NCI-H1417 treated with DMSO at 0.1 percent for 48 hours (cell line): ENCODE measurements at regions not wholly inside any gene's neighbourhood (a gene's known extent, or its start where the extent isn't known, plus 50 kb on each side); places are given as distances from the start of the nearest gene placed in this dataset.
A peak's percentile ranks its signal among the peaks of the same experiment; 100 is the strongest.
"Not testable (repeated sequence)": the region's sequence is repeated elsewhere in the genome, so short reads cannot be mapped to it uniquely, and the experiment has no call there.

Experiments used
- DNase-seq: peaks from one replicate; lab custom pipeline; 2025; lab: John Stamatoyannopoulos, UW

DNA sequence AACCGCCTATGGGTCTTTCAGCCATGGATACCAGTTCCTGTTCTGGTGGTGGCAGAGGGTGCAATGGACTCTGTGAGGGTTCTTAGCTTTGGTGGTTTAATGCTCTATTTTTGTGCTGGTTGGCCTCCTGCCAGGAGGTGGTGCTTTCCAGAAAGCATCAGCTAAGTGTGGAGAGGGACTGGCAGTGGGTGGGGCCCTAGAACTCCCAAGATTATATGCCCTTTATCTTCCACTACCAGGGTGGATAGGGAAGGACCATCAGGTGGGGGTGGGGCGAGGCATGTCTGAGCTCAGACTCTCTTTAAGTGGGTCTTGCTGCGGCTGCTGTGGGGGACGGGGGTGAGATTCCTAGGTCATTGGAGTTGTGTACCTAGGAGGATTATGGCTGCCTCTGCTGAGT is 298.3 kb upstream of the MAP3K7 start:
- DNase-seq, result not testable (repeated sequence)

DNA sequence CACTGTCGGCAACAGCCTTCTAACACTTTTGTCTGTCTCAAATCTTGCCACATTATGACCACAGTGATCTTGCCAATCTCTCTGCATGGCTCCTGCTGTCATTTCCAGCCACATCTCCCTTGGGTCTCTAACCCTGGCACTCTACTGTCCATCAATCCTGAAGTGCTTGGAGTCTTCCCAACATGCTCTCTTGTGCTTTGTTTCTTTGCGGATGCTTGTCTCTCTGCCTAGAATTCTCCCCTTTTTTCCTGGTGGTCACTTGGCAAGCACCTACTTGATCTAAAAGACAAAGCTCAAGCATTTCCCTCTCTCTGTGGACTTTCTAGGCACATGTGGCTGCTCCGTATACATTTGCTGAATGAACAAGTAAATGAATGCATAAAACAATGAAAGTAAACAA is 290.7 kb upstream of the MAP3K7 start:
- no peak for DNase-seq

DNA sequence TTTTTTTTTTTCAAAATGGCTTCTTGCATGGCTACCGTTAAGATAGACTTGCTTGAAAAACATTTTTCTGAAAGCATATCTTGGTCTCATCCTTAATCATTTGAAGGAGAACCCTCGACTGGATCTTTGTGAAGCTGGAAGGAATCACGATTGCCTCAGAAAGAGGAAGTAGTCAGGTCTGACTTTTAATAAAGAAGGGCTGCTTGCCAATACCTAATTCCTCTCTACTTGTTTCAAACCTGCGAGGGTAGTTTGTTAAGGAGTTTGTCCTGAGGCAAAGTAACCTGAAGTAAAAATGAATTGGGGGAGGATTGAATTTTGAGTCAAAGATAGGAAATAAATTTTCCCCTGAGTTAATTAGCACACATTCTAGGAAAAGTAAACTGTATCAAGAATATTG is 288.1 kb upstream of the MAP3K7 start:
- DNase-seq, result no peak

DNA sequence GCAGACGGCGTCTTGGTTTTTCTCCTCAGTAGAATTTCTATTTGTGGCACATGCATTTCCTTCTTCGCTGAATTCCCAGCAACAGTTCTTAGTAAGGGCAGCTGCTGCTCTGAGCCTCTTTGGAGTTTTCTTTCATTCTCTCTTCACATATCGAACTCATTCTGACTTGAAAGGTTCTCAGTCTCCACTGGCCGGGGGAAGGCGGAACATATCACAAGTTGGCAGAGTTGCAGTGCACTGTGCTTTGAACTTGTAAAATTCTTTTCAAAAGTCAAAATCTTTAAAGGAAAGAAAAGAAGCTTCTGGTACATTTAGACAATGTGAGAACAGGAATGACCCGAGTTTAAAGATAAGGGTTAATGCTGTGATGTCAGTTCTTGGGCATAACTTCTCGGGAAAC is 286.1 kb upstream of the MAP3K7 start:
- no peak for DNase-seq

DNA sequence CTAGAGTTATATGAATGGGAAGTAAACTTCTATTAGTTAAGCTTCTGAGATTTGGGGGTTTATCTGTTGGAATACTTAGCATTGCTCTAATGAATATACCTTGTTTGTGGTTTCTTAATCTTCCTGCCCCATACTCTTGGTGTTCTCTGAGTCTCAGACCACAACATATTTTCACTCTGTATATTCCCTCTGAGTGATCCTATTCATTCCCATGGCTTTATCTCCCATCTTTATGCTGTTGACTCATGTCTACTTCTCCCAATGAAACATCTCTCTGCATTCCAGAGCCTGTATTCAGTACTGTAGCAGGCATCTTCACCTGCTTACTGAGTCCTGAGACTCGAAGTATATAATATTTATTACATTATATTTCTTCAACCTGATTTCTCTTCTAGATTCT is 283.7 kb upstream of the MAP3K7 start:
- DNase-seq, result no peak

DNA sequence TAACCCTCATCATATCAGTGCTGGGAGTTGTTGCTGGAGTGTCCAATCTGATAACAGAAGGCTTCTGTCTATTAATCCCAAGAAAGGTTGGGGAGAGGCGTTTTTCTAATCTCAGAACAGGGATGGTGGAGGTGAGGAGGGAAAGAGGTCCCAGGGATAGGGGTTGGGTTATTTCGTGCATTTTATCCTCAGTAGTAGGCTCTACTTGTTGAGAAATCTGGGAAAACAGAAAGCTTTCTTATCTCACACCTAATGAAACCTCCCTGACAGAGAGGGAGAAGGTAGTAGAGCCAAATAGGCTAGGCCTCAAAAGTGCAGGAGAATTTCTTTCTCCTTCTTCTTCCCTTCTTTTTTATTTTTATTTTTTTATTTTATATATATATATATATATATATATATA is 281.8 kb upstream of the MAP3K7 start:
- no peak for DNase-seq

DNA sequence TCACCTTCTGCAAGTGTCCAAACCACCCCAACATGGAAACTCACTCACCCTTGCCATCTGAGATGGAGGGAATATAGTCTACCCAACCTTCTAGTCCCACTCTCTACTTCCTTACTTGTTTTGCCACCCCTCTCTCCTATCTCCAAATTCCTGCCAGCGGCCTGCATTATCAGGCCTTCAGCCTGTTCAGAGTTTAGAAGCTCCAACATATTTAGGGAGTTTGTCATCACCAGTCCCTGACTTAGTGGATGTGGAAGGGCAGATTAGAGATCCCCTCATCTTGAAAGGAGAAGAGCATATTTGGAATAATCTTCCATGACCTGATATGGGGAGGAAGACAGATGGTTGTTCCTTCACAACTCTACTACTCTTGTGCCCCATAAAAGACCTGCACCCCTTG is 281.4 kb upstream of the MAP3K7 start:
- no peak for DNase-seq

DNA sequence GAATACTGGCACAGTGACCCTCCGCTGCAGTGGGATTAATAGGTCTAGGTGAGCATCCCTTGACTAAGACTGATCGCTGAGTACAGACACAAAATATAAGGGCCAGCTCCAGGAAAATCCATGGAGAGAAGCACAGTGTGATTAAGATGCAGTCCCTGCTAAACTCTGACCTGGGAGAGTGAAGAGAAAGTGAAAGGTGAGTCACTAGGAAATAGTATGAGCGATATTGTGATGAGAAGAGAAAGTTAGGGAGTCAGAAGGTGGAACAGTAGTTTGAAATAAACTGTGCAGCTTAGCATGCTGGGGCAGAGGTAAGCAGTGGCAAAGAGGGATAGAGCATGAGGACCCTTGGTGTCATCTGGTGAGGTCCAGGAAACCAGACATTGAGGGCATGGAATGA is 278.6 kb upstream of the MAP3K7 start:
- DNase-seq, result no peak

DNA sequence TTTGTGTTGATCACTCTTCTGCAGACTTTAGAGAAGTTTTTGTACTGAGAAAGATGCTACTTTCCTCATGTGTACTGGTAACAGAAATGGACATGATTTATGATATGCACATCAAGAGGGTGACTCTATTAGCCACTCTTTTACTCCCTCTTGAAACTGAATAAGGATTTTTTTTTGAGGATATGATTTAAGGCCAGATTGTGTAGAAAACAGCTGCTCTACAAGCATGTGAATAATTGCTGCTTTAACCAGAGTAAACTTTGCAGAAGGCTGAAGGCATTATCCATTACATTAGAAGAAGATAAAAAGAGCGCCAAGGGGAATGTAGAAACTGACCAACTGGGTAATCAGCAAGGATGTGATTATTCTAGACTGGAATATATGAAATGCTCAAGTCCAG is 276.2 kb upstream of the MAP3K7 start:
- no peak for DNase-seq

DNA sequence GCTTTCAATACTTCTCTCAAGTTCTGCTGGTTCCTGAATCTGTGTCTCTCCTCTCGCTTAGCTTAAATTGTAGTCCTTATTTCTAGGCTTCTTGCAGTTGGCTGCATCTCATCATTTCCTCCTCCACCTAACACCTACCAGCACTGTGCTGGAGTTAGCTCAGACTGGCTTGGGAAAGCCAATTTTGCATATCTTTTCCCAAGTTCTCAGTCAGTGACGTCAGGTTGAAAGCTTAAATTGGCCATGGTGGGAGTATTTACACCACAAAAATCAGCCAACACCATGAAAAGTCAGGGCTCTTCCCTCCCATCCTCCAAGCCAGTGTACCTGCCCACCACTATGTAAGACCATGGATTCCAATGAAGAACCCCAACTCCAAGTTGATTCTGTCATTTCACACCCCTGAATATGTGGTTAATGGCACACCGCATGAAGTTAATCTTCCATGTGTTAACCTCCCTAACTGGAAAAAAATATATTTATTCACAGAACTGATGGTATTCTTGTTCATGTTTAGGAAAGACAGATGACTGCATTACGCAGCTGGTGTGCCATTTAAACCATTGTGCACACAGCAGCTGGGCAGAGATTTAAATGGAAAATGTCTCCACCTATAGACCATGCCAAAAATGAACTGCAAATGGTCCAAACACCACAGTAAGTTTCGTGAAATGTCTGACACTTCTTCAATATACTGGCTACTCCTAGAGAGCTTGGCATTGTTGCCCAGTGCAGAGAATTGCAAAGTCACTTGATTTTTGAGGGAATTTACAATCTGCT is 274.1 kb upstream of the MAP3K7 start:
- no peak for DNase-seq

DNA sequence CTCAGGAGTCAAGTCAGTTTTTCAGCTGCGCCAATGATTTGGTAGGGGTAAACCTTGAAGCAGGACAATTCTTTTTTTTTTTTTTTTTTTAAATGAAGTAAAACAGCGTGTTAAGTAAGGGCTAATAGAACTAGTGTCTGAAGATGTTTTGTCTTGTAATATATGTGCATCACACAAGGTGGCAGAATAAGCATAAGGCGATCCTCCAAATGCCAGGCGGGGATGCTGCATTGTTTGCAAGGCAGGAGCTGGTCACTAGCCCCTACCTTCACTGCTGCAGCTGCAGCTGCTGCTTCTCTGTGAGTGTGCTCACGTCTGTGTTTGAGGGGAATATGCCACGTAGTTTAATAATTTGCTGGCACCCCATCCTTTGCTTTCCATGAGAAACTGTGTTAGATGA is 272.7 kb upstream of the MAP3K7 start:
- DNase-seq, result no peak

DNA sequence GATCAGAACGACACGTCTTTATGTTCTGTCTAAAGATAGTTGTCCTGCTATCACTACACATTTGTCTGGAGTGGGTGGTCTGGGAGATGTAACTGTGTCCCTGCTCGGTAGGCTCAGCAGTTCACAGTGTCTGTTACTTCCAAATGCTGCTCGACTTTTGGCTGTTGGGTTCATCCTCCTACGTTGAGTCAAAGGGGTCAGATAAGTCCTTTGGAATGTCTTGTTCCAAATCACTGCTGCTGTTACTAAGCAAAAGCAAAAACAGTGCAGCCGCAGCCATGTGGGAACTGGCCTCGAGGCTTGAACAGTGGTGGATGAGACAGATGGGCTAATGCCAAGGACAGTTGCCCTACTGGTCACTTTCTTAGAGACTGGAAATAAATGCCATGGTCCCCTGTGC is 272.2 kb upstream of the MAP3K7 start:
- no peak for DNase-seq

DNA sequence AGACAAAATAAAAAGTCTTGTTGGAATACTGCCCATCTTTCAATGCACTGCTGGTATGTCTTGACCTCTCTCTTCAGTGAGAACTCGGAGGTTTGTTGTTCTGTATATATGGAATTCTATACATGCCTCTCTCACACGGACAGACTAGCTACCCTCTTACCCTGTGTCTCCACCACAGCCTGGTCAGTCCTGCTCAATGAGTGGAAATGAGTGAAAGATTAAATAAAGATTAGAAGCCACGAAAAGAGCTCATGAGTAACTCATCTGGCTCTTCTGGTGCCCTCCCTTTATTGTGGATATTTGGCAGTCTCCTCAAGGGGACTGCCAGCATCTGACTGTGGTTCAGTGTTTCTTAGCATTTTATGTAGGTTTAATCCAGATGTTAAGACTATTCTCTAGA is 262.8 kb upstream of the MAP3K7 start:
- no peak for DNase-seq

DNA sequence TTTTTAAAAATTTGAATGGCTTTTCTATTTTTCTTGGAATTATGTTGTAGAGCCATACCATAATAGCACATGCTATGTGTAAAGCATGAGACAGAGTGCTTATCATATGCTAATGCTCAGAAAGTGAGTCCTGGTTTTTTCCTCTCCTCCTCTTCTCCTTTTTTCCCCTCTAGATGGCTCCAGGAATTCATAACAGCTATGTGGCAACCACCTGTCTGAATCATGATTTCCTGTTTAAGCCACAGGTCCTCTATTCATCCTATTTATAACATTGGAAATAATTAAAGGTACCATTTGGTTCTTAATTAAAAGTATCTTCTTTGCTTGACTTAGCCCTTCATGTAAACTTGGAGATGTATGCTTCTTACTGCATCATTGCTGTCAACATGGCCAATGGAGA is 260.0 kb upstream of the MAP3K7 start:
- DNase-seq, result no peak

DNA sequence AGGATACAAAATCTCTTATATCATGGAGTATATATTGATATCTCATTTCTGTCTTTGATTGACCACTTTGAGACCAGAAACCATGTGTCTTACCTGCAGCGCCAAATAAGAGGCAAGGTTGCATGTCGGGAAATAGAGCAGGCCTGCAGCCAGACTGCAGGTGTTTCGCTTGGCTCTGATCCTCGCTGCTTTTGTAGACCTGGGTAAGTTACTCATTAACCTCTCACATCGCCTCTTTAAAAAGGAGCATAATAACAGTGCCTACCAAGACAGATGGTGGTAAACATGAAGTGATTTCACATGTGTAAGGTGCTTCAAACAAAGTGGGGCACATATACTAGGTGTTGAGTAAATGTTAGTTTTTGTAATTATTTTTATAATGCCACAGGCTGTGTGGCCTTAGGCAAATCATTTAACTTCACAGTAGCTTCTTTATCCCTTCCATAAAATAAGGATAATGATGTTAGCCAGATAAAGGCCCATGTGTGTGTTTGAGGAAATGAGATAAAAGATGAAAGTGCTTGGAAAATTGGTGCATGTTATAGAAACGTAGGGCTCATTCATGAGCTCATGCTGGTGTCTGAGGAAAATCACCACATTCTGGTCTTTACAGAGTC is 248.8 kb upstream of the MAP3K7 start:
- DNase-seq, result no peak

DNA sequence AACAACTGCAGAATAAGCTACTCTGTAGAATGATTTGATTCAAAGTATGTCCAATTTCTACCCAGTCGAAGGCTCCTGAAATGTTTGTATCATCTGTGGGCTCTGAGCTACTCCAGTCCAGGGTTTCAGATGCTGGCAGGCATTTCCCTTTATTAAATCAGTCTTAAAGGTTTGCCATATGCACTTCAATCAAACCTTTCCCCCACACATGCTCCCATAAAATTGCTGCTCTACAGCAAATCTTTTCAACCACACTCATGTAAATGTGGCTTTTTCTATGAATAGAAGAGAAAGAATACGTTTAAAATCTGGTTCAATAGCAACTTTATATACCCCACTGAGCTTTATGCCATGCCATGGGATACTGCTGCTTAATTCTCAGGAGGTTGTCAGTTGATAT is 242.4 kb upstream of the MAP3K7 start:
- no peak for DNase-seq

DNA sequence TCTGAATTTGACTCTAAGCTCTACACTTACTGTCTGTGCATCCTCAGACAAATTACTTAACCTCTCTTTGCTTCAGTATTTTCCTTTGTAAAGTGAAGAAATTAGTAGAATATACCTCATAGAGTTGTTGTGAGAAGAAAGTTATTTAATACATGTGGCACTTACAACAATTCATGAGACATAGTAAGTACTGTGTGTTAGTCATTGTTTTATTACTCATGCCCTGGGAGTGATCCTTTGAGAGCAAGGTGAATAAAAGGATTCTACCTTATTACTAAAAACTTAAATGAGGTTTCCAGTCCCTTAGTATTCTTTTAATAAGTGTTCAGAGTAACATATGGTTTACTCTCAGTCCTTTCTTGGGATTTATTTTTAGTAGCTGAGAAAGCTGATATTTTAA is 233.6 kb upstream of the MAP3K7 start:
- no peak for DNase-seq

DNA sequence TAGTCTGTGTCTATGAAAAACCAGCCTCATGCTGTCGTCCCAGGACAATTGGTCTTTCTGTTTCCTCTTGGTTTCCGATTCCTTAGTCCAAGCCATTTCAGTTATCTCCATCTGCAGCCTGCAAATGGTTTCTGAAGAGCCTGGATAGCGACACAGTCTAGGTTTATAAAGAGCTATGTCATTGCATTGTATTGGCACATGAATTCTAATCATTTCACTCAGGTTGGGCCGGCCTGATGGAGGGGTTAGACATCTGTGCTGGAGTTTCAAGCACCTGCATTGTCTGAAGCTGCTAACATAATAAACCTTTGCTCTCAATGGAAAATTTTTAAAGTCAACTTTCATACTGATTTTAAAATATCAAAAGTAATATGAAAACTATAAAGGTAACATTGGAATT is 232.6 kb upstream of the MAP3K7 start:
- DNase-seq, result no peak

DNA sequence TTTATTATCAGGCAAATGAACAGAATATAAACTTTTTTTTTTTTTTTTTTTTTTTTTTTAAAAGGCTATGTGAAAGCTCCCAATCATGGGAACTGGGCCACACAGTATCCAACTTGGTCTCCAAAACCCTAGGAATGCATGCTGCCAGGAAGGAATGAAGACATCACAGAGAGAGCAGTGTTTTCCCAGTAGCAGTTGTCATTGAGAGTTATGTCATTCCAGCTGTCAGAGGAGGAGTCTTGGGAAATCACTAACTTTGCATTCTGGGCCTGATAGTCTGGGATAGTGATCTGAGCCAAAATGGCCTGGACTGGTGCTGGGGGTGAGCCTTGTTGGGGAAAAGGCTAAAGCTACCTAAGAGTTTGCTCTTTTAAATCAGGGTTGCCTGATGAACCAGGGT is 231.3 kb upstream of the MAP3K7 start:
- no peak for DNase-seq

DNA sequence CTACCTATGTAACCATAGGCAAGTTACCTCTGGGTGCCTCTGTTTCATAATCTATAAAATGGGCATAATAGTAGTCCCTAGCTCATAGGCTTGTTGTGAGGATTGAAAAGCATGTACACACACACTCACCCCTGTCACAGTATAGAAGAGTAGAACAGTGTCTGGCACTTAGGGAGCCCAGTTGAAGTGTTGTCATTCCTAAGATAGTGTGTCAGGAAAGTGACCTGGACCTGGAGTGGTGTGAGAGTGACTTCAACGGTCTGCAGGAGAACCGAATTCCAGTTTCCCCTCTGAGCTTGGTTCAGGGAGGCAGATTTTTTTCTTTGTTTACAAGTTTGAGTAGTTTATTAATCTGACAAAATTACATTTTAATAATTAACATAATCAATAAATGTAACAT is 229.9 kb upstream of the MAP3K7 start:
- no peak for DNase-seq

DNA sequence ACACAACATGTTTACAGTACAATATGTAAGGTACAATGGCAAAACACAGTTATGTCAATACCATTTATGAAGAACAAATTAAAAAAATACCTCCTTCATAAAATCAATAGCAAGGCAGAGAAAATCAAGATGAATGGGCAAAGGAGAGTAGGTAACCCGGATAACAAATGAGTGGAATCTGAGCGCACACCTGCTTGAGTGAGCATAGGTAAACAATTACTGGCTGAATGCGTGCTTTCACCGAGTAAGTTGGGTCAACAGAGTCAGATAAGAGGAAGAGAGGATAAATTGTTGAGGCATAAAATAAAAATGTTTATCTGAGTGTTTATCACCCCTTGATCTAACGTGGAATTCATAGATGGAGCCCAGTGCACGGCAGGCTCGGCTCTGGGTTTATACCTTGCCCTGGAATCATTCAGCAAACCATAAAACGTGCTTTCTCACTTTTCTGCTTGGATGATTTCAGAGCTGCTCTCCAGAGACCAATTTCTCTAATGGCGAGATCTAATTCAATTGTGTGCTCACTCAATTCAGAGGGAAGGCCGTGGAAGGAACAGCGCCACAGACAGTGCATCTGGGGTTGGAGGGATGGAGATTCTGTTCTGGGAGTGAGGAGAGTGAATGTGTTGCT is 224.8 kb upstream of the MAP3K7 start:
- peak; percentile 8 for DNase-seq

DNA sequence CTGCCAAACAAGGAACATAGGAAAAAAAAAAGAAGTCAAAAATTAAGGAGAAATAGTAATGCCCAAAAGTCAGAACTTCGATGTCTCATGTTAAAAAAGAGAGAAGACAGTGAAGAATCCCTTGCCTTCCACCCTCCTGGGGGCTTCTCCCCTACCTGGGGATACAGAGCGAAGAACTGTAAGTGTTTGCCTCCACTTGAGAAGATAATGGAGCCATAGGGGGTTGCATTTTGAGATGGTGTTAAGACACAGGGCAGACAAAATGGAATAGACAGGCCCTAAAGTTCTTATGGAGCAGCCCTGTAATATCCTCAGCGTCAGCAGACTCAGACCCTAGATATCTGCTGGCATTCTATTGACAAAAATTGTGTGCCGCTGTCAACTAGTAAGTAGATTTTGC is 222.2 kb upstream of the MAP3K7 start:
- DNase-seq, result no peak

DNA sequence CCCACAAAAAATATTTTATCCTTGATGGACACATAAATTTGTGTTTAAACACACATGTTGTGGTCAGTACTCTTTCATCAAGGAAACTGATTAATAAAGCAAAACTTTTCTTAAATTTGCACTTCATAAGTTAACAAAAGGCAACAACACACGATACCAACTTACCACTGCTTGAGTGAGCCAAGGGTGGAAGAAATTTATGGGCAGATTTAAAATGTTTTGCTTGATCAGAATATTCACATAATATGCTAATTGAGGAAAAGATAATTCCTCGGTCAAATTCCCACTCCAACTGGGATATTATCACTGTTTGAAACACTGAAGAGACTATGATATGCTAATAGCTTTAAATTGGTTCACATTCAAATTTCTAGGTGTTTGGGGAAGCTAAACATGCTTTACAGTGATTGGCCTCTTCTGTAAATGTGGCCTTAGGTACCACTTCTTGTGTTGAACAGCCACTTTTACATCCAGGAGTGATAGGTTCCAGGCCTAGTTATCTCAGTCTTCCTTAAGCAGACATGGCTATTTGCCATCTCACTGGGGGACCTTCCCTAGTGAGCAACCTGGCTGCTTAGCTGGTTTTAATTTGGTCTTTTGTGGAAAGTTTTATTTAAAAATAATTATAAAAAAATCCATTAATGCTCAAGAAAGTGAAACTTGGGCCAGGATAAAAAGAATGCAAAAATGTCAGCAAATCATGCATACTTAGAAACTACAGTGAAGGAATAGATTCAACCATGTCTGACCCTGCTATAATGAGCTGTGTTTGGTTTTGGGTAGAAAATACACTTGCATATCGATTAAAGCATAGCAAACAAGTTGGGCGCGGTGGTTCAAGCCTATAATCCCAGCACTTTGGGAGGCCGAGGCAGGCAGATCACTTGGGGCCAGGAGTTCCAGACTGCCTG is 221.2 kb upstream of the MAP3K7 start:
- DNase-seq, result no peak
